Epithelial cell of esophagus (primary cell): ENCODE measurements at regions not wholly inside any gene's neighbourhood (a gene's known extent, or its start where the extent isn't known, plus 50 kb on each side); places are given as distances from the start of the nearest gene placed in this dataset.

Experiments
- DNase-seq: peaks from one replicate; pipeline ENCODE4 v3.0.0; 2010; ENCODE audit warnings: low read depth
- H3K4me3 ChIP-seq: 2 replicates; pipeline ENCODE4 v1.5.1; 2011; ENCODE audit warnings: mild to moderate bottlenecking, low read length, control low read depth
- CTCF ChIP-seq: IDR thresholded peaks from 2 replicates; pipeline ENCODE4 v1.5.1; 2011; ENCODE audit warnings: low read depth, mild to moderate bottlenecking, low read length, control low read depth, inconsistent platforms; ENCODE audit not compliant: insufficient read depth; ENCODE audit errors: missing control alignments

- no peak for DNase-seq
- no peak for TF ChIP-seq CTCF
- H3K4me3 ChIP-seq, result no peak overlapping the region
Observed at GRCh38 chr1:71200503-71200902, 119.7 kb upstream of the ZRANB2 start.

- TF ChIP-seq CTCF, result peak; percentile 45
- no peak overlapping the region for H3K4me3 ChIP-seq
- peak; percentile 51 for DNase-seq
Observed at GRCh38 chr1:71196685-71197084, 115.8 kb upstream of the ZRANB2 start.

- H3K4me3 ChIP-seq, result no peak overlapping the region
- TF ChIP-seq CTCF, result no peak
- no peak for DNase-seq
Observed at GRCh38 chr1:71193153-71193552, 112.3 kb upstream of the ZRANB2 start.

GRCh38 chr1:71191520-71191919, 110.7 kb upstream of the ZRANB2 start:
- DNase-seq, result no peak
- no peak overlapping the region for H3K4me3 ChIP-seq
- TF ChIP-seq CTCF, result no peak

GRCh38 chr1:71190843-71191242, 110.0 kb upstream of the ZRANB2 start:
- no peak for DNase-seq
- H3K4me3 ChIP-seq, result no peak overlapping the region
- TF ChIP-seq CTCF, result no peak

GRCh38 chr1:71184410-71184809, 103.6 kb upstream of the ZRANB2 start:
- no peak overlapping the region for H3K4me3 ChIP-seq
- no peak for TF ChIP-seq CTCF
- no peak for DNase-seq

GRCh38 chr1:71179997-71180396, 99.2 kb upstream of the ZRANB2 start:
- DNase-seq, result no peak
- no peak overlapping the region for H3K4me3 ChIP-seq
- no peak for TF ChIP-seq CTCF
